ENCODE measurements at regions not wholly inside any gene's neighbourhood (a gene's known extent, or its start where the extent isn't known, plus 50 kb on each side); places are given as distances from the start of the nearest gene placed in this dataset.

GRCh38 chr4:159563257-159563656, 460.4 kb downstream of the RAPGEF2 start:
- CTCF ChIA-PET = no interaction called here
- no TSS peak for BruUV-seq (replicated peaks)
- POLR2A ChIA-PET = no interaction called here

GRCh38 chr4:159564615-159565014, 461.7 kb downstream of the RAPGEF2 start:
- RAD21 ChIA-PET (ENCODE audit: low non-redundant PET in 1 of 2, low total read pairs in 2 of 2, uncharacterized antibody in 2 of 2, unreplicated experiment in 2 of 2) = no interaction called here
- Histone ChIP-seq H4K20me1 (ENCODE audit: insufficient read depth) (no peaks in the 10 kb centered on the region), H3K36me3 (ENCODE audit: control insufficient read depth in 1 of 2, insufficient read depth in 2 of 2, low read length in 2 of 2) (no peaks in the 10 kb centered on the region), H3K4me2 (ENCODE audit: low read length) (no peak overlapping the region), H3K9me3 (ENCODE audit: control insufficient read depth in 1 of 2, insufficient read depth in 1 of 2, low read depth in 1 of 2, low read length in 2 of 2) (no peaks in the 10 kb centered on the region), H3K9ac (ENCODE audit: low read length) (no peak overlapping the region), H3K4me1 (ENCODE audit: control insufficient read depth in 1 of 2, insufficient read depth in 2 of 2, low read length in 2 of 2) (no peaks in the 10 kb centered on the region), H3K4me3 (replicated peaks in 1 of 2; ENCODE audit: low read depth in 1 of 2, low read length in 2 of 2) (no peak overlapping the region), H2AFZ (ENCODE audit: low read depth, low read length, poor library complexity, severe bottlenecking) (no peak overlapping the region), H3K27me3 (ENCODE audit: insufficient read depth, low read length) (no peaks in the 10 kb centered on the region), H3K79me2 (ENCODE audit: insufficient read depth, low read length) (no peaks in the 10 kb centered on the region), H3K27ac (ENCODE audit: low read depth, low read length) (no peak overlapping the region), H3K9me2 (ENCODE audit: insufficient read depth) (no peaks in the 10 kb centered on the region)
- POLR2A ChIA-PET = no interaction called here
- CTCF ChIA-PET = no interaction called here
- no peak for ATAC-seq
- intact Hi-C loops (cut with micrococcal nuclease) = no loop called here
- DNase-seq (ENCODE audit: low read depth, low spot score) = no peak
- TF ChIP-seq FOSL1 (IDR thresholded peaks at IDR 0.05; ENCODE audit: low read depth) = no peak
- TF ChIP-seq REST (IDR thresholded peaks at IDR 0.05; ENCODE audit: low read depth) = no peak
- BruUV-seq (replicated peaks) = no TSS peak

More at GRCh38 chr4:159563257-159563656, 460.4 kb downstream of the RAPGEF2 start:
- TF ChIP-seq EZH2phosphoT487 (IDR thresholded peaks at IDR 0.05; ENCODE audit: borderline replicate concordance) = no peak
- no peak for TF ChIP-seq EZH2 (IDR thresholded peaks at IDR 0.05)
- no peak for TF ChIP-seq POLR2A (IDR thresholded peaks at IDR 0.05; ENCODE audit: borderline replicate concordance, extremely low read depth, insufficient read depth, insufficient read length)
- TF ChIP-seq SIN3A (IDR thresholded peaks at IDR 0.05; ENCODE audit: low read depth) = no peak
- H3K9ac ChIP-seq (ENCODE audit: low read length) = no peak overlapping the region
- no peaks in the 10 kb centered on the region for H4K20me1 ChIP-seq (ENCODE audit: insufficient read depth)
- H3K9me2 ChIP-seq (ENCODE audit: insufficient read depth) = no peaks in the 10 kb centered on the region
- H3K27me3 ChIP-seq (ENCODE audit: insufficient read depth, low read length) = no peaks in the 10 kb centered on the region
- no peak overlapping the region for H2AFZ ChIP-seq (ENCODE audit: low read depth, low read length, poor library complexity, severe bottlenecking)
- H3K27ac ChIP-seq (ENCODE audit: low read depth, low read length) = no peak overlapping the region
- RAD21 ChIA-PET (ENCODE audit: low non-redundant PET in 1 of 2, low total read pairs in 2 of 2, uncharacterized antibody in 2 of 2, unreplicated experiment in 2 of 2) = no interaction called here
- no peaks in the 10 kb centered on the region for H3K79me2 ChIP-seq (ENCODE audit: insufficient read depth, low read length)
- intact Hi-C loops (cut with micrococcal nuclease) = no loop called here
- DNase-seq (ENCODE audit: low read depth, low spot score) (no peak), ATAC-seq (no peak)
- H3K4me3 ChIP-seq (replicated peaks in 1 of 2; ENCODE audit: low read depth in 1 of 2, low read length in 2 of 2) = no peak overlapping the region
- no peaks in the 10 kb centered on the region for H3K36me3 ChIP-seq (ENCODE audit: control insufficient read depth in 1 of 2, insufficient read depth in 2 of 2, low read length in 2 of 2)
- no peaks in the 10 kb centered on the region for H3K9me3 ChIP-seq (ENCODE audit: control insufficient read depth in 1 of 2, insufficient read depth in 1 of 2, low read depth in 1 of 2, low read length in 2 of 2)
- no peak overlapping the region for H3K4me2 ChIP-seq (ENCODE audit: low read length)
- H3K4me1 ChIP-seq (ENCODE audit: control insufficient read depth in 1 of 2, insufficient read depth in 2 of 2, low read length in 2 of 2) = no peaks in the 10 kb centered on the region

Data from HCT116 (cell line).